Uterus (tissue), 2 donors: ENCODE measurements at regions not wholly inside any gene's neighbourhood (a gene's known extent, or its start where the extent isn't known, plus 50 kb on each side); places are given as distances from the start of the nearest gene placed in this dataset.

ENCODE experiments used
- CTCF ChIP-seq, 4 experiments: fragments of 200-600 bp in 2 of 4; fragments of 450-650 bp in 2 of 4; sonication (generic) in 2 of 4; IDR thresholded peaks; one replicate each; pipeline ENCODE4 v1.5.1; 2016 to 2019; ENCODE audit warnings: antibody characterized with exemption in 4 of 4, mild to moderate bottlenecking in 2 of 4, moderate library complexity in 1 of 4
- POLR2A ChIP-seq, 2 donors: fragments of 450-650 bp; IDR thresholded peaks; one replicate each; pipeline ENCODE4 v1.6.1; 2016; ENCODE audit warnings: antibody characterized with exemption in 2 of 2, mild to moderate bottlenecking in 1 of 2, moderate library complexity in 1 of 2

- TF ChIP-seq CTCF (IDR thresholded peaks at IDR 0.05) = no peak
- no peak for TF ChIP-seq POLR2A (IDR thresholded peaks at IDR 0.05)
Observed at GRCh38 chr12:28973491-28973890, 175.6 kb upstream of the FAR2 start.
